OCI-LY3 (cell line): ENCODE measurements at regions not wholly inside any gene's neighbourhood (a gene's known extent, or its start where the extent isn't known, plus 50 kb on each side); places are given as distances from the start of the nearest gene placed in this dataset.

Source experiments
- H2AFZ ChIP-seq: fragments of 200-600, 300-600 bp; shearing (Covaris generic); 2 replicates; pipeline ENCODE4 v1.6.0; 2014; ENCODE audit warnings: antibody characterized with exemption, low read depth, low read length
- H3K27ac ChIP-seq: fragments of 200-600, 300-600 bp; sonication (generic); 2 replicates; pipeline ENCODE4 v1.5.1; 2014; ENCODE audit warnings: mild to moderate bottlenecking, low read length, moderate library complexity, mixed read lengths
- H3K27me3 ChIP-seq: fragments of 200-600, 300-600 bp; sonication (generic); 2 replicates; pipeline ENCODE4 v1.6.1; 2014; ENCODE audit warnings: low read depth, low read length, mixed read lengths
- H3K36me3 ChIP-seq: fragments of 200-600, 300-600 bp; sonication (generic); replicated peaks from 2 replicates; pipeline ENCODE3; 2014; ENCODE audit warnings: low read depth, low read length, mixed read lengths
- H3K4me1 ChIP-seq: fragments of 300-600, 200-600 bp; sonication (generic); 2 replicates; pipeline ENCODE4 v1.6.1; 2014; ENCODE audit warnings: low read length, mixed read lengths
- H3K4me2 ChIP-seq: fragments of 200-600, 300-600 bp; sonication (generic); 2 replicates; pipeline ENCODE4 v1.6.1; 2014; ENCODE audit warnings: low read length, mixed read lengths
- H3K4me3 ChIP-seq: fragments of 300-600, 200-600 bp; sonication (generic); 2 replicates; pipeline ENCODE4 v1.5.1; 2014; ENCODE audit warnings: antibody characterized with exemption, mild to moderate bottlenecking, low read length, moderate library complexity
- H3K79me2 ChIP-seq: fragments of 300-600, 200-600 bp; shearing (Covaris generic); 2 replicates; pipeline ENCODE4 v1.6.1; 2014; ENCODE audit warnings: mild to moderate bottlenecking, low read length, mixed read lengths
- H3K9ac ChIP-seq: fragments of 300-600, 200-600 bp; shearing (Covaris generic); 2 replicates; pipeline ENCODE4 v1.6.0; 2014; ENCODE audit warnings: mild to moderate bottlenecking, low read length, moderate library complexity
- H3K9me3 ChIP-seq: fragments of 200-600, 300-600 bp; shearing (Covaris generic); 2 replicates; pipeline ENCODE4 v1.6.1; 2014; ENCODE audit warnings: low read length, mixed read lengths; ENCODE audit not compliant: insufficient read depth
- H4K20me1 ChIP-seq: fragments of 200-600, 300-600 bp; sonication (generic); 2 replicates; pipeline ENCODE4 v1.6.1; 2016; ENCODE audit warnings: low read length, mixed read lengths; ENCODE audit not compliant: insufficient read depth
- CTCF ChIP-seq: fragments of 200-600, 300-600 bp; sonication (generic); IDR thresholded peaks from 2 replicates; pipeline ENCODE4 v1.5.1; 2014; ENCODE audit warnings: antibody characterized with exemption, low read length, low read depth
- EZH2phosphoT487 ChIP-seq: fragments of 200-600 bp; shearing (Covaris generic); IDR thresholded peaks from 2 replicates; pipeline ENCODE4 v1.6.1; 2018; ENCODE audit warnings: antibody characterized with exemption, mixed run types, low read depth

GRCh38 chr18:41745166-41746049 is 209.6 kb upstream of the PIK3C3 start:
- Histone ChIP-seq H3K27me3 (peaks cover 7% of the 10 kb centered on the region; the same call in 1 of the 2 replicates), H3K4me2 (peak overlapping the region; percentile 24), H4K20me1 (no peaks in the 10 kb centered on the region), H3K9me3 (no peaks in the 10 kb centered on the region), H3K79me2 (no peaks in the 10 kb centered on the region), H3K4me1 (peaks cover 3% of the 10 kb centered on the region; the same call in 1 of the 2 replicates), H3K4me3 (peak overlapping the region; percentile 1; the same call in 1 of the 2 replicates), H3K9ac (no peak overlapping the region), H3K27ac (no peak overlapping the region), H2AFZ (peak overlapping the region; percentile 42; the same call in 1 of the 2 replicates), H3K36me3 (no peaks in the 10 kb centered on the region)
- TF ChIP-seq EZH2phosphoT487 (no peak), CTCF (peak; percentile 98)

GRCh38 chr18:41744421-41745030 is 210.5 kb upstream of the PIK3C3 start:
- no peak for TF ChIP-seq CTCF
- no peak overlapping the region for H3K9ac ChIP-seq
- peak overlapping the region; percentile 1; the same call in 1 of the 2 replicates for H2AFZ ChIP-seq
- H3K4me3 ChIP-seq, result no peak overlapping the region
- no peaks in the 10 kb centered on the region for H4K20me1 ChIP-seq
- H3K79me2 ChIP-seq, result no peaks in the 10 kb centered on the region
- no peak overlapping the region for H3K27ac ChIP-seq
- H3K27me3 ChIP-seq, result peaks cover 7% of the 10 kb centered on the region; the same call in 1 of the 2 replicates
- H3K4me1 ChIP-seq, result peaks cover 3% of the 10 kb centered on the region; the same call in 1 of the 2 replicates
- no peaks in the 10 kb centered on the region for H3K9me3 ChIP-seq
- no peak overlapping the region for H3K4me2 ChIP-seq
- no peaks in the 10 kb centered on the region for H3K36me3 ChIP-seq

GRCh38 chr18:41737218-41737617 is 217.8 kb upstream of the PIK3C3 start:
- TF ChIP-seq EZH2phosphoT487 (no peak), CTCF (no peak)
- H3K4me1 ChIP-seq, result peaks cover 5% of the 10 kb centered on the region
- H2AFZ ChIP-seq, result no peak overlapping the region
- no peaks in the 10 kb centered on the region for H3K27me3 ChIP-seq
- H3K9me3 ChIP-seq, result no peaks in the 10 kb centered on the region
- no peak overlapping the region for H3K4me3 ChIP-seq
- H3K79me2 ChIP-seq, result no peaks in the 10 kb centered on the region
- no peaks in the 10 kb centered on the region for H3K36me3 ChIP-seq
- H3K4me2 ChIP-seq, result no peak overlapping the region
- no peak overlapping the region for H3K9ac ChIP-seq
- H3K27ac ChIP-seq, result no peak overlapping the region
- no peaks in the 10 kb centered on the region for H4K20me1 ChIP-seq

- H3K9ac ChIP-seq, result no peak overlapping the region
- H3K27me3 ChIP-seq, result no peaks in the 10 kb centered on the region
- no peaks in the 10 kb centered on the region for H3K9me3 ChIP-seq
- no peak overlapping the region for H3K4me2 ChIP-seq
- H3K4me3 ChIP-seq, result no peak overlapping the region
- H2AFZ ChIP-seq, result no peak overlapping the region
- H3K36me3 ChIP-seq, result no peaks in the 10 kb centered on the region
- no peaks in the 10 kb centered on the region for H4K20me1 ChIP-seq
- no peak for TF ChIP-seq CTCF
- no peak for TF ChIP-seq EZH2phosphoT487
- no peak overlapping the region for H3K27ac ChIP-seq
- H3K79me2 ChIP-seq, result no peaks in the 10 kb centered on the region
- H3K4me1 ChIP-seq, result peaks cover 5% of the 10 kb centered on the region
Measured at GRCh38 chr18:41734917-41735316, 220.1 kb upstream of the PIK3C3 start.
